ENCODE measurements at regions not wholly inside any gene's neighbourhood (a gene's known extent, or its start where the extent isn't known, plus 50 kb on each side); places are given as distances from the start of the nearest gene placed in this dataset.
"Not testable (repeated sequence)": the region's sequence is repeated elsewhere in the genome, so short reads cannot be mapped to it uniquely, and the experiment has no call there.

DNA sequence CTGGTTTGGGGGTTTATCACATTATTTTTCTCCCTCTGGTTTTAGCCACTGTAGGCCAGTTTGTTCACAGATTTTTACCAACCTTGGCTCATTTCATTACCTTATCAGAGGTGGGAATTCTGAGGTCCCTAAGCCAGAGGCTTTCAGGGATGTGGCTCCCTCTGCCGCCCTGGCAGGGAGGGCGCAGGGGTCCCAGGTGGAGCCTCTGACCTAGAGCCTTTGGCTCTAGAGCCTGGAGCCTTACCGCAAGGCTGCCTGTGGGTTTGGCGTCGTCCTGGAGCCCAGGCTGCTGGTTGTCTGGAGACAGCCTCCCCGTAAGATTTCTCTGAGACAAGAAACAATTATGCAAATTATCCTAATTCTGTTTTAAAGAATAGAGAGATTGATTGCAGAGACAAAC, 188.0 kb downstream of the LMLN start:
- not testable (repeated sequence) for DNase-seq (ENCODE audit: low spot score)

DNA sequence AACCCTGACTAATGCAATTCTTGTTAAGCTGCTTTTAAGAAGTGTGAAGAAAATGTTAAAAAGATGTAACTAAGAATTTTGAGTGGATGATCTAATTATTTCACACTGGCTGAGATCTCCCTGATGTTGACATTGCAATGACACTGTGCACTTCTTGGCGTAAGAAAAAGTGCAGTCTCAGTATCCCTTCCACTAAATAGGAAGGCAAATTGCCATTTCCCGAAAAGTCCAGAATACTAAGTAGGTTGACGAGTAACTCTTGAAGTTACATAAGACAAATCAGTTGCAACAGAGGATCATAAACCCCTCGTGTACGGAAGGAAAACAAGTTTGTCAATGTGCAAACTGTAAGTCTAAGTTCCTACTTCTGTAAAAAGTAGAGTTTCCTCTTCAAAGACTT, 189.9 kb downstream of the LMLN start:
- not testable (repeated sequence) for DNase-seq (ENCODE audit: low spot score)

DNA sequence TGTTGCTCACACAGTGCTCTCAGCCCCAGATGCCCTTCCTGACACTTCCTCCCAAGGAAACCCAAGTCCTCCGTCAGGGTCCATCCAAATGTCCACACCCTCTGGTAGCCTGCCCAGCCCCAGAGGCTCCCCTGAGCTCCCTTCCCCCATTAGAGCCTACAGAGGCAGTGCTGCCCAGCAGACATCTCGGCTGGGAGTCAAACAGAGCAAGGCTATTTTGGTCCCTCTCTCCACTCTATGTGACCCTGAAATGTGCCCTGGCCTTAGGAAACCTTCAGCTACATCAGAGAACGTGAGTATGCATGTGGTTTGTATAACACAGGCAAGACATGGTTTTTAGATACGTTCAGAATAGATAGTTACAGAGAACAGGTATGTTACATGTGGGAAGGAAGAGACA, 191.8 kb downstream of the LMLN start:
- not testable (repeated sequence) for DNase-seq (ENCODE audit: low spot score)

DNA sequence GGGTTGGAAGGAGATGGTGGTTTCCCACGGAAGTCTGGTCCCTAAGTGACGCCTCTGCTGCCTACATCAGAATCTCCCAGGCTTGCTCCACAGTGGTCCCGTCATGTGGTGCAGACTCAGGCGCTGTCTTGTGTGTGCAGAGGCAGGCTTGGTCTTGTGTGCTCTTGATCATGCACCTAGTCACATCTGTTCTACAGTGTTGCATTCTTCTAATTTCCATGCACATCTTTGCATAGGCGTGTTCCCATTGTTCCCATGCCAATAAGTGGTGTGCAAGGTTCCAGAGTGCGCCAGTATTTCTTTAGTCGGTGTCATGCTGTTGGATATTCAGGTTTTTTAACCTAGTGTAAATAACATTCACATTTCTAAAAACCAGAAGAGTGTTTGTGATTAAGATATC, 195.8 kb downstream of the LMLN start:
- not testable (repeated sequence) for DNase-seq (ENCODE audit: low spot score)

DNA sequence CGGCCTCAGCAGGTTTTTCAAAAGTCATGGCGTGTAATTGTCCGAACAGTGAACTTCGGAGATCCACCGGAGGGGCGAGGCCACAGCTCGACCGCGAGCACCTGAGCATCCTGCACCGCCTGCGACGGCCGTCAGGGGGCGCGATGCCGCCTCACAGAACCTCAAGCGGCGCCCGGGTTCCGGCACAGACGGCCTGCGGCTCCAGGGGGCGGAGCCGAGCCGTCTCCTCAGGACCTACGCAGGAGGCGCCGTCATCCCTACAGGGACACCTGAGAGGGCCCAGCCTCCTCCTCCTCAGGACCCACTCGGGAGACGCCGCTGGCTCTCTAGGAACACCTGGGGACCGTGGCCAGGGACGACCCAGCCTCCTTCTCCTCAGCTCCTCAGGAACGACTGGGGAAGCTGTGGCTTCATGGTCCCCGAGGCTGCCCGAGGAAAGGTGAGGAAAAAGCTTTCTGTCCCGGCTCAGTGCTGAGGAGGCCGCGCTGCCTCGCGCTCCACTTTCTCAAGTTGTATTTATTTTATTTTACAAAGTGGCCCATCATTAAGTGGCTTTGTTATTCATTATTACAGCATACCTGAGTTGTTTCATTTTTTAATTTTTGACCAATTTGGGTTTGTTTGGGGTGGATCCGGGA, 197.3 kb downstream of the LMLN start:
- DNase-seq (ENCODE audit: low spot score): not testable (repeated sequence)

DNA sequence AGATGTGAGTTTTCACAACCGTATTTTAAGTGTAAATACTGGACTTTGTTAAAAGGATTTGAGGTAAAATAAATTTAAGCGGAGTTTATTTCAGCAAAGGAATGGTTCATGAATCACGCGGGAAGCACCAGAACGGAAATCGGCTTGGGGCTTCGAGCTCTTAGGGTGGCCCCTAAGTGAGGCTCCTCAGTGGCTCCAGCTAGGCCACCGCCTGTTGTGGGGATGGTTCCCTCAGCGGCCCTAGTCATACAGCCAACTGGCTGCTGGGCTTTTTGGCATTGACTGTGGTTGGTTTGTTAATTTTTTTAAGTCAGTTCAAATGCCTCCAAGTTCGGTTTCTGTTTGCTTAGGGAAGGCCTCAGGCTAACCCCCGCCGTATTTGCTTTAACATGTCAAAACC, 198.0 kb downstream of the LMLN start:
- DNase-seq (ENCODE audit: low spot score): not testable (repeated sequence)

DNA sequence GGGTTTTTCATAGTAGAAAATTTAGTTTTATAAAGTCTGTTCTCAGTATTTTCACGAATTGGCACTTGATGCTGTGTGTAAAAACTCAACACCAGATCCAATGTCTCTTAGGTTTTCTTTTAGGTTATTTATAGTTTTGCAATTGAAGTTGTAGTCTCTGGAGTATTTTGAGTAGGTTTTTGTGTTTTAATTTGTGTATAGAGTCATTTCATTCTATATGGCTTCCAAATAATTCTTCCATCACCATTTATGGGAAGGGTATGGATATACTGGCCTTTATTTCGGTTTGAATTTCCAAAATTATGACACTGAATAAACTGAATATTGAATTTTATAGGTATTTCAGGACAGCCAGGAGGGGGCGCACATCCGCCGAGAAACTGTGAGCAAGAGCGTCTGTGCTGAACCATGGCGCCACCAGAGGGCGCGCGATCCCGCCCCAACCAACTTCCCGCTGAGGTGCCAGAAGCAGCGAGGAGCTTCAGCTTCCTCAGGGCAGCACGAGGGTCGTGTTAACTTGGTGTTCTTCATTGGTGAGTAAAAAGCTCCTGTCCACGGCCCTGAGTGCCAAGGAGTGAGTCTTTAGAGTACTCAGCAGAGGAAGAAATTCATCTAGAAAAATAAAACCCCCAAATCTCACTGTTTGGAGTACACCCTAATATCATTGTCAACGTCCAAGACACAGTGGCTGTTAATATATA, 207.5 kb downstream of the LMLN start:
- not testable (repeated sequence) for DNase-seq (ENCODE audit: low spot score)

DNA sequence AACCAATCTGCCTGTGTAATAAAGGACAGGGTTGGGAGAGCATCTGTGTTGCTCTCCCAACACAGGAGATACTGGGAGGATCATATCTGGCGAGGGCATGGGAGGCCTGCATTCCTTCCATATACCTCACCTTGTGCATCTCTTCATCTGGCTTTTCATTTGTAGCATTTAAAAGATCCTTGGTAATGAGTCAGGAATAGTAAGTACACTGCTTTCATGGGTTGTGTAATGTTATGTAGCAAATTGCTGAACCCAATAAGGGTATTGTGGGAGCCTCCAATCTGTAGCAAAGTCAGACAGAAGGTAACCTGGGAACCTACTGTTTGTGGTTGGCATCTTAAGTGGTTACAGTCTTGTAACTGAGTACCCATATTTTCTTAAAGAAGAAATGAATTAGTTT, 210.8 kb downstream of the LMLN start:
- DNase-seq (ENCODE audit: low spot score): peak; percentile 2

DNA sequence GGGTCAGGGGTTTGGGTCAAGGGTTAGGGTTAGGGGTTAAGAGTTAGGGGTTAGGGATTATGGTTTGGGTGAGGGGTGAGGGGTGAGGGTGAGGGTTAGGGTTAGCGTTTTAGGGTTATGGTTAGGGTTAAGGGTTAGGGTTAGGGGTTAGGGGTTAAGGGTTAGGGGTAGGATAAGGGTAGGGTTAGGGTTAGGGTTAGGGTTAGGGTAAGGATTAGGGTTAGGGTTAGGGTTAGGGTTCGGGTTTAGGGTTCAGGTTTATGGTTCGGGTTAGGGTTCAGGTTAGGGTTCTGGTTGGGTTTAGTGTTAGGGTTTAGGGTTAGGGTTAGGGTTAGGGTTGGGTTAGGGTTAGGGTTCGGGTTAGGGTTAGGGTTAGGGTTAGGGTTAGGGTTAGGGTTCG, 213.1 kb downstream of the LMLN start:
- not testable (repeated sequence) for DNase-seq (ENCODE audit: low spot score)

DNA sequence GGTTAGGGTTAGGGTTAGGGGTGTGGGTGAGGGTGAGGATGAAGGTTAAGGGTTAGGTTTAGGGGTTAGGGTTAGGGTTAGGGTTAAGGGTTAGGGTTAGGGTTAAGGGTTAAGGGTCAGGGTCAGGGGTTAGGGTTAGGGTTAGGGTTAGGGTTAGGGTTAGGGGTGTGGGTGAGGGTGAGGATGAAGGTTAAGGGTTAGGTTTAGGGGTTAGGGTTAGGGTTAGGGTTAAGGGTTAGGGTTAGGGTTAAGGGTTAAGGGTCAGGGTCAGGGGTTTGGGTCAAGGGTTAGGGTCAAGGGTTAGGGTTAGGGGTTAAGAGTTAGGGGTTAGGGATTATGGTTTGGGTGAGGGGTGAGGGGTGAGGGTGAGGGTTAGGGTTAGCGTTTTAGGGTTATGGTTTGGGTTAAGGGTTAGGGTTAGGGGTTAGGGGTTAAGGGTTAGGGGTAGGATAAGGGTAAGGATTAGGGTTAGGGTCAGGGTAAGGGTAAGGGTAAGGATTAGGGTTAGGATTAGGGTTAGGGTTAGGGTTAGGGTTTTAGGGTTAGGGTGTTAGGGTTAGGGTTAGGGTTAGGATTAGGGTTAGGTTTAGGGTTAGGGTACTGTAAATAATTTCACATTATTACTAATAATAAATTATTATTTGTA, 214.0 kb downstream of the LMLN start:
- not testable (repeated sequence) for DNase-seq (ENCODE audit: low spot score)

All from AG08395 (cell line).